ENCODE measurements at regions not wholly inside any gene's neighbourhood (a gene's known extent, or its start where the extent isn't known, plus 50 kb on each side); places are given as distances from the start of the nearest gene placed in this dataset.

GRCh38 chr13:42484386-42484785 lies 89.6 kb upstream of the TNFSF11 start:
- TF ChIP-seq CTCF (IDR thresholded peaks at IDR 0.05) (no peak), KDM1A (IDR thresholded peaks at IDR 0.05; ENCODE audit: low read depth) (no peak)
